DOHH2 (cell line): ENCODE measurements at regions not wholly inside any gene's neighbourhood (a gene's known extent, or its start where the extent isn't known, plus 50 kb on each side); places are given as distances from the start of the nearest gene placed in this dataset.

ENCODE experiments used
- H3F3A ChIP-seq: fragments of 200-600 bp; sonication (generic), shearing (Covaris generic); 2 replicates; pipeline ENCODE4 v1.6.0; 2016; ENCODE audit warnings: antibody characterized with exemption, mild to moderate bottlenecking; ENCODE audit not compliant: control insufficient read depth, insufficient read depth
- H3K27ac ChIP-seq: fragments of 200-600 bp; sonication (generic); 2 replicates; pipeline ENCODE4 v1.5.1; 2014; ENCODE audit warnings: low read depth, mild to moderate bottlenecking, low read length, moderate library complexity
- H3K27me3 ChIP-seq: fragments of 200-600 bp; sonication (generic); 2 replicates; pipeline ENCODE4 v1.6.1; 2014; ENCODE audit warnings: mild to moderate bottlenecking, low read length, mixed read lengths; ENCODE audit not compliant: control insufficient read depth
- H3K36me3 ChIP-seq: fragments of 200-600 bp; sonication (generic); 2 replicates; pipeline ENCODE4 v1.6.1; 2014; ENCODE audit warnings: mild to moderate bottlenecking, low read length, moderate library complexity, mixed read lengths; ENCODE audit not compliant: control insufficient read depth
- H3K4me1 ChIP-seq: fragments of 200-600 bp; sonication (generic); 2 replicates; pipeline ENCODE4 v1.6.1; 2014; ENCODE audit warnings: mild to moderate bottlenecking, low read length, mixed read lengths; ENCODE audit not compliant: control insufficient read depth
- H3K4me2 ChIP-seq: fragments of 200-600 bp; sonication (generic); 2 replicates; pipeline ENCODE4 v1.6.0; 2014; ENCODE audit warnings: mild to moderate bottlenecking, low read length, moderate library complexity
- H3K4me3 ChIP-seq: fragments of 200-600 bp; sonication (generic); 2 replicates; pipeline ENCODE4 v1.5.1; 2014; ENCODE audit warnings: mild to moderate bottlenecking, low read length, mixed read lengths
- H3K79me2 ChIP-seq: fragments of 200-600 bp; sonication (generic); 2 replicates; pipeline ENCODE4 v1.6.1; 2014; ENCODE audit warnings: mild to moderate bottlenecking, low read length, mixed read lengths; ENCODE audit not compliant: control insufficient read depth
- H3K9me2 ChIP-seq: fragments of 200-600 bp; sonication (generic); replicated peaks from 2 replicates; pipeline ENCODE4 v1.6.1; 2014; ENCODE audit warnings: mild to moderate bottlenecking, low read length, mixed read lengths; ENCODE audit not compliant: control insufficient read depth
- H3K9me3 ChIP-seq: fragments of 200-600 bp; sonication (generic); 2 replicates; pipeline ENCODE4 v1.6.1; 2014; ENCODE audit warnings: antibody characterized with exemption, low read length, mixed read lengths; ENCODE audit not compliant: control insufficient read depth, insufficient read depth
- H4K20me1 ChIP-seq: fragments of 200-600 bp; sonication (generic); 2 replicates; pipeline ENCODE4 v1.6.0; 2014; ENCODE audit warnings: low read depth, mild to moderate bottlenecking, antibody characterized with exemption, low read length, moderate library complexity; ENCODE audit not compliant: control insufficient read depth, insufficient read depth
- EZH2phosphoT487 ChIP-seq: fragments of 200-600 bp; sonication (generic); IDR thresholded peaks from 2 replicates; pipeline ENCODE4 v1.6.1; 2017; ENCODE audit warnings: borderline replicate concordance, mild to moderate bottlenecking, antibody characterized with exemption, low read length, moderate library complexity, mixed read lengths
- TF ChIP-seq, protein P1 (sequence below): fragments of 200-600 bp; sonication (generic); IDR thresholded peaks from one replicate; pipeline ENCODE4 v1.5.1; 2014; ENCODE audit warnings: antibody characterized with exemption, mild to moderate bottlenecking, low read depth, low read length; ENCODE audit not compliant: poor library complexity, severe bottlenecking

DNA sequence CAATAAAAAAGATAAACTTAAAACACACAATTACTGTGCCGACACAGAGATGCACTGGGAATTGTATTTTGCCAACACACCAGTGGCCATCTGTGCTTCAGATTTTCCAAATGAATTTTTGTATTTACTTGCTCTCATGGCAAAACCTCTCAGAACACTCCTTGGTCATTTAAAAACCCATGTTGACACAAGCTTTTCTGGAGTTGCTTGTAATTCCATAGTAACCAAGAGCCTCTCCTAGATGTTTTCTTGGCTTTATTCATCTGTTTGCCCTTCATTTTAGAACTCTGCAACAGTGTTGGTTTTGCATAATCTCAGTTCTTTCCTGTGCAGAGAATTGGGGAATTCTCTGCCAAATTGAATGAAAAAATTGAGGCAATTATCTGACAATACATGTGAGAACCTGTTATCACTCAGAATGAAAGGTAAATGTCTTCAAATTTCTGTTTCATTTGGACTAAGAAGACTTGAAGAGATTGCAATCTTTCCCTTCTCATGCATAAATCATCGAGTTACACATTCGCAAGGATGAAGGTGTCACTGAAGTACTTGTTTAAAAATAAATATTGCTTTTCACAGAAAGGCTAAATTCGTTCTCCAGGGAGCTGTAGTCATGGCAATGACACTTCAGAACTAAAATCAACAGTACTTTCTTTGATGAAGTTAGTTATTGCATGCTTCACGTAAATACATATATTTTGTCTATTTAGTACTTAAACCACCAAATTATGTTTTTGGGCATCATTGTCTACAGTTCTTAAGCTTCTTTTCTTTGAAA lies 301.8 kb upstream of the CTSO start:
- Histone ChIP-seq H3K9me2 (no peaks in the 10 kb centered on the region), H3F3A (no peaks in the 10 kb centered on the region), H3K9me3 (no peaks in the 10 kb centered on the region), H3K27me3 (no peaks in the 10 kb centered on the region), H4K20me1 (no peaks in the 10 kb centered on the region), H3K4me1 (no peaks in the 10 kb centered on the region), H3K27ac (no peak overlapping the region), H3K36me3 (no peaks in the 10 kb centered on the region), H3K79me2 (no peaks in the 10 kb centered on the region), H3K4me3 (no peak overlapping the region), H3K4me2 (no peak overlapping the region)
- no peak for TF ChIP-seq EZH2phosphoT487
- TF ChIP-seq, protein P1, sequence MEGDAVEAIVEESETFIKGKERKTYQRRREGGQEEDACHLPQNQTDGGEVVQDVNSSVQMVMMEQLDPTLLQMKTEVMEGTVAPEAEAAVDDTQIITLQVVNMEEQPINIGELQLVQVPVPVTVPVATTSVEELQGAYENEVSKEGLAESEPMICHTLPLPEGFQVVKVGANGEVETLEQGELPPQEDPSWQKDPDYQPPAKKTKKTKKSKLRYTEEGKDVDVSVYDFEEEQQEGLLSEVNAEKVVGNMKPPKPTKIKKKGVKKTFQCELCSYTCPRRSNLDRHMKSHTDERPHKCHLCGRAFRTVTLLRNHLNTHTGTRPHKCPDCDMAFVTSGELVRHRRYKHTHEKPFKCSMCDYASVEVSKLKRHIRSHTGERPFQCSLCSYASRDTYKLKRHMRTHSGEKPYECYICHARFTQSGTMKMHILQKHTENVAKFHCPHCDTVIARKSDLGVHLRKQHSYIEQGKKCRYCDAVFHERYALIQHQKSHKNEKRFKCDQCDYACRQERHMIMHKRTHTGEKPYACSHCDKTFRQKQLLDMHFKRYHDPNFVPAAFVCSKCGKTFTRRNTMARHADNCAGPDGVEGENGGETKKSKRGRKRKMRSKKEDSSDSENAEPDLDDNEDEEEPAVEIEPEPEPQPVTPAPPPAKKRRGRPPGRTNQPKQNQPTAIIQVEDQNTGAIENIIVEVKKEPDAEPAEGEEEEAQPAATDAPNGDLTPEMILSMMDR = no peak

DNA sequence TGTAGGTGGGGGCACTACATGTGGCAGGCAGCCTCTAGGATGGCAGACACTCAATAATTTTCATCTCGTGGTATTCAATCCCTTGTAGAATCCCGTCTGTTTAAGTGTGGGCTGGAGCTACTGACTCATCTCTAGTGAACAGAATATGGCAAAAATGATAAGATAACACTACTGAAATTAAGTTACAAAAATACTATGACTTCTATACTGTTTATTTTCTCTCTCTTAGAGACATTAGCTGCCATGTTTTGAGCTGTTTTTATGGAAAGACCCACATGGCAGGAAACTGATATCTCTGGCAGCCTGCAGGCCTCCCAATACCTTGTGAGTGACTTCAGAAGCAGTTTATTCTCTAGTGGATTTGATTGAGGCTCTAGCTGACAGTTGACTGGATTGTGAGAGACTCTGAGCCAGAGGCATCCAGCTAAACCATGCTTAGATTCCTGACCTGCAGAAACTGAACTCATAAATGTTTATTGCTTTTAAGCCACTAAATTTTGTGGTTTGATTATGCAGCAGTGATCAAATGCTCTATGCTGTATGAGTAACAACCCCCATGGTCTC lies 298.8 kb upstream of the CTSO start:
- Histone ChIP-seq H4K20me1 (no peaks in the 10 kb centered on the region), H3K79me2 (no peaks in the 10 kb centered on the region), H3K4me3 (no peak overlapping the region), H3K9me2 (no peaks in the 10 kb centered on the region), H3F3A (no peaks in the 10 kb centered on the region), H3K4me2 (no peak overlapping the region), H3K36me3 (no peaks in the 10 kb centered on the region), H3K27me3 (no peaks in the 10 kb centered on the region), H3K4me1 (no peaks in the 10 kb centered on the region), H3K27ac (no peak overlapping the region), H3K9me3 (no peaks in the 10 kb centered on the region)
- TF ChIP-seq EZH2phosphoT487 = no peak
- TF ChIP-seq, protein P1 = no peak

DNA sequence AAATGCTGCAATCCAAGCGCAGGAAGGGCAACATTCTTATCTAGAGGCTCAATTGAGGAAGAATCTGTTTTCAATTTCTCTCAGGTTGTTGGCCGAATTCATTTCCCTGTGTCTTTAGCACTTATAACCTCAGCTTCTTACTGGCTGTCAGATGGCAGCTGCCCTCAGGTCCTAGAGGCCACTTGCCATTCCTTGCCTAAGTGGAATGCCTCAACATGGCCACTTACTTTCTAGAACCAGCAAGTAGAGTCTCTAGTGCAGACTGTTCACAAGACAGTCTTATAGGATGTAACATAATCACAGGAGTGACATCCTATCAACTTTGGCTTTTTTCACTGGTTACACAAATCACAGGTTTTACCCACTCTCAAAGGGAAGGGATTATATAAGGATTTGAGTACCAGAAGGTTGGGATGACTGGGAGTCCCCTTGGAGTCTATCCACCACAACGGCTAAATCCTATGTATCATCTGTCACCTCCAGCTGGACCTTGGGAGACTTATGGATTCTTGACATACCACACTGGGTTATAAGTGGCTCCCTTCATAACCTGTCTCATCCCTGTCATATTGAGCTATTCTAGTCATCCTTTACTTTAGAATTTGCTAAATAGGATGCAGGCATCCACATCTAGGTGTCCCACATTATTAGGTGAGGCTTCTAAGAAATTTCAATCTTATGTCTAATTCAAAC lies 297.9 kb upstream of the CTSO start:
- H3K79me2 ChIP-seq = no peaks in the 10 kb centered on the region
- no peaks in the 10 kb centered on the region for H3K4me1 ChIP-seq
- no peaks in the 10 kb centered on the region for H3F3A ChIP-seq
- no peaks in the 10 kb centered on the region for H3K36me3 ChIP-seq
- TF ChIP-seq EZH2phosphoT487 = no peak
- TF ChIP-seq, protein P1 = no peak
- no peak overlapping the region for H3K27ac ChIP-seq
- no peaks in the 10 kb centered on the region for H3K9me2 ChIP-seq
- no peak overlapping the region for H3K4me2 ChIP-seq
- H4K20me1 ChIP-seq = no peaks in the 10 kb centered on the region
- no peaks in the 10 kb centered on the region for H3K27me3 ChIP-seq
- H3K4me3 ChIP-seq = no peak overlapping the region
- H3K9me3 ChIP-seq = no peaks in the 10 kb centered on the region
